HCT116 (cell line): ENCODE measurements at regions not wholly inside any gene's neighbourhood (a gene's known extent, or its start where the extent isn't known, plus 50 kb on each side); places are given as distances from the start of the nearest gene placed in this dataset.

Experiments used
- ATAC-seq: fragments of 200-7000 bp; cut with Tn5 transposase; 2 replicates; pipeline ENCODE4 v1.9.1; 2020; ENCODE audit warnings: mild to moderate bottlenecking, moderate library complexity
- BruUV-seq: library from RNA; stranded (reverse); fragments of 400-500 nt; replicated peaks from 2 replicates; lab custom pipeline; 2021; lab: Mats Ljungman, UMichigan
- CTCF ChIA-PET: fragments of 300-600 bp; sonication (Branson Sonifier 250); formaldehyde crosslinking; loops from one replicate; lab custom pipeline; 2021; ENCODE audit warnings: antibody characterized with exemption; lab: Charles Lee
- POLR2A ChIA-PET: fragments of 300-600, 350-600 bp; sonication (Branson Sonifier 250); formaldehyde crosslinking; loops from one replicate; lab custom pipeline; 2021; ENCODE audit warnings: antibody characterized with exemption; lab: Charles Lee
- RAD21 ChIA-PET, 2 experiments: fragments of 300-600 bp; sonication (Branson Sonifier 250); formaldehyde crosslinking; loops; one replicate each; lab custom pipeline; 2023; ENCODE audit warnings: low total read pairs in 2 of 2; ENCODE audit not compliant: uncharacterized antibody in 2 of 2, unreplicated experiment in 2 of 2, low non-redundant PET in 1 of 2; lab: Charles Lee
- DNase-seq: peaks from one replicate; pipeline ENCODE4 v3.0.0-alpha.2; 2010; ENCODE audit warnings: low read depth, low spot score
- H2AFZ ChIP-seq: fragments of 200-600 bp; shearing (Covaris generic), sonication (generic); 2 replicates; pipeline ENCODE4 v1.6.1; 2017; ENCODE audit warnings: low read depth, mixed run types, mixed read lengths, antibody characterized with exemption, low read length; ENCODE audit not compliant: poor library complexity, severe bottlenecking
- H3K27ac ChIP-seq: 2 replicates; pipeline ENCODE4 v1.5.1; 2012; ENCODE audit warnings: low read depth, low read length
- H3K27me3 ChIP-seq: fragments of 200-600 bp; sonication (generic); 2 replicates; pipeline ENCODE4 v1.6.1; 2016; ENCODE audit warnings: mixed run types, low read length, mixed read lengths; ENCODE audit not compliant: insufficient read depth
- H3K36me3 ChIP-seq, 2 experiments: fragments of 200-500 bp in 1 of 2; fragments of 200-600 bp in 1 of 2; sonication (Bioruptor generic) in 1 of 2; sonication (generic) in 1 of 2; 2 replicates each; pipeline versions ENCODE4 v1.5.1 to v1.6.1; 2014 to 2016; ENCODE audit warnings: low read length in 2 of 2, inconsistent platforms in 1 of 2, mixed read lengths in 1 of 2, mixed run types in 1 of 2; ENCODE audit not compliant: insufficient read depth in 2 of 2, control insufficient read depth in 1 of 2
- H3K4me1 ChIP-seq, 2 experiments: fragments of 200-600 bp in 1 of 2; sonication (generic) in 1 of 2; 2 replicates each; pipeline versions ENCODE4 v1.5.1 to v1.6.1; 2012 to 2017; ENCODE audit warnings: low read length in 2 of 2, inconsistent platforms in 1 of 2, mild to moderate bottlenecking in 1 of 2, mixed read lengths in 1 of 2, mixed run types in 1 of 2, moderate library complexity in 1 of 2; ENCODE audit not compliant: insufficient read depth in 2 of 2, control insufficient read depth in 1 of 2
- H3K4me2 ChIP-seq: fragments of 200-600 bp; sonication (generic); 2 replicates; pipeline ENCODE4 v1.6.1; 2017; ENCODE audit warnings: mixed run types, low read length, mixed read lengths
- H3K4me3 ChIP-seq, 2 experiments: fragments of 200-600 bp in 1 of 2; sonication (generic) in 1 of 2; replicated peaks in 1 of 2; 2 replicates each; pipeline ENCODE4 v1.5.1; 2011 to 2016; ENCODE audit warnings: low read length in 2 of 2, control low read depth in 1 of 2, low read depth in 1 of 2, mild to moderate bottlenecking in 1 of 2, mixed read lengths in 1 of 2, mixed run types in 1 of 2
- H3K79me2 ChIP-seq: fragments of 200-600 bp; sonication (generic); 2 replicates; pipeline ENCODE4 v1.6.1; 2017; ENCODE audit warnings: mild to moderate bottlenecking, mixed run types, low read length, moderate library complexity, mixed read lengths; ENCODE audit not compliant: insufficient read depth
- H3K9ac ChIP-seq: fragments of 200-600 bp; sonication (generic); 2 replicates; pipeline ENCODE4 v1.6.1; 2016; ENCODE audit warnings: low read length, mixed read lengths
- H3K9me2 ChIP-seq: fragments of 200-600 bp; sonication (generic), shearing (Covaris generic); 2 replicates; pipeline ENCODE4 v1.6.1; 2017; ENCODE audit warnings: mixed run types, mild to moderate bottlenecking, moderate library complexity; ENCODE audit not compliant: insufficient read depth
- H3K9me3 ChIP-seq, 2 experiments: fragments of 200-500 bp in 1 of 2; fragments of 200-600 bp in 1 of 2; sonication (Bioruptor generic) in 1 of 2; sonication (generic) in 1 of 2; 2 replicates each; pipeline ENCODE4 v1.6.1; 2014 to 2017; ENCODE audit warnings: low read length in 2 of 2, mixed read lengths in 2 of 2, inconsistent platforms in 1 of 2, low read depth in 1 of 2, mild to moderate bottlenecking in 1 of 2, mixed run types in 1 of 2, moderate library complexity in 1 of 2; ENCODE audit not compliant: control insufficient read depth in 1 of 2, insufficient read depth in 1 of 2
- H4K20me1 ChIP-seq: fragments of 200-600 bp; sonication (generic), shearing (Covaris generic); 2 replicates; pipeline ENCODE4 v1.6.1; 2017; ENCODE audit warnings: mixed run types, mild to moderate bottlenecking, moderate library complexity; ENCODE audit not compliant: insufficient read depth
- CTCF ChIP-seq, 3 experiments: fragments of 200-600 bp in 1 of 3; sonication (generic) in 1 of 3; IDR thresholded peaks in 2 of 3; conservative IDR thresholded peaks in 1 of 3; 2 replicates each; pipeline ENCODE4 v1.5.1; 2012 to 2017; ENCODE audit warnings: low read depth in 2 of 3, low read length in 2 of 3, antibody characterized with exemption in 1 of 3, borderline replicate concordance in 1 of 3, control low read depth in 1 of 3, mild to moderate bottlenecking in 1 of 3, mixed read lengths in 1 of 3, mixed run types in 1 of 3, moderate library complexity in 1 of 3; ENCODE audit not compliant: insufficient read depth in 1 of 3
- EGR1 ChIP-seq: IDR thresholded peaks from 2 replicates; pipeline ENCODE4 v1.6.1; 2012; ENCODE audit warnings: low read depth
- FOSL1 ChIP-seq: IDR thresholded peaks from 2 replicates; pipeline ENCODE4 v1.6.1; 2012; ENCODE audit warnings: low read depth
- MAX ChIP-seq: IDR thresholded peaks from 2 replicates; pipeline ENCODE4 v1.6.1; 2012
- POLR2AphosphoS5 ChIP-seq: IDR thresholded peaks from 2 replicates; pipeline ENCODE4 v1.6.1; 2011; ENCODE audit warnings: mild to moderate bottlenecking, low read depth, low read length, moderate library complexity
- SIN3A ChIP-seq: IDR thresholded peaks from 2 replicates; pipeline ENCODE4 v1.6.1; 2012; ENCODE audit warnings: low read depth
- TCF7L2 ChIP-seq: IDR thresholded peaks from 2 replicates; pipeline ENCODE4 v1.7.0; 2011; ENCODE audit warnings: borderline replicate concordance, inconsistent platforms; ENCODE audit not compliant: insufficient read depth, insufficient read length; ENCODE audit errors: extremely low read depth
- YY1 ChIP-seq: IDR thresholded peaks from 2 replicates; pipeline ENCODE4 v1.6.1; 2011; ENCODE audit warnings: low read length, low read depth, moderate library complexity, mild to moderate bottlenecking; ENCODE audit not compliant: insufficient replicate concordance; ENCODE audit errors: extremely low read depth
- ZFX ChIP-seq: fragments of 450-650 bp; IDR thresholded peaks from 2 replicates; pipeline ENCODE4 v1.6.1; 2017
- ZNF274 ChIP-seq: fragments of 200-500 bp; sonication (Bioruptor generic); IDR thresholded peaks from 2 replicates; pipeline ENCODE4 v1.6.1; 2014; ENCODE audit warnings: mild to moderate bottlenecking, low read depth, low read length, inconsistent platforms
- intact Hi-C: fragments of 100-400 bp; cut with micrococcal nuclease; formaldehyde crosslinking; loops from 2 replicates; pipeline ENCODE4 v1.10.0; 2022
- TF ChIP-seq, protein P1 (sequence below): IDR thresholded peaks from 2 replicates; pipeline ENCODE4 v1.6.1; 2011; ENCODE audit warnings: mild to moderate bottlenecking, low read length, moderate library complexity; ENCODE audit not compliant: insufficient replicate concordance; ENCODE audit errors: extremely low read depth
- TF ChIP-seq, protein P2 (sequence below): IDR thresholded peaks from 2 replicates; pipeline ENCODE4 v1.6.1; 2012; ENCODE audit warnings: low read depth

- TF ChIP-seq YY1: no peak
- no peak for TF ChIP-seq ZNF274
- no peak for TF ChIP-seq ZFX
- no peak for TF ChIP-seq POLR2AphosphoS5
- TF ChIP-seq CTCF (IDR thresholded peaks at IDR 0.05 in 2 of 3, conservative IDR thresholded peaks at IDR 0.05 in 1 of 3; ENCODE audit: borderline replicate concordance in 1 of 3, insufficient read depth in 1 of 3, low read depth in 2 of 3, low read length in 2 of 3): no peak
- no peak for TF ChIP-seq MAX
- TF ChIP-seq, protein P1, sequence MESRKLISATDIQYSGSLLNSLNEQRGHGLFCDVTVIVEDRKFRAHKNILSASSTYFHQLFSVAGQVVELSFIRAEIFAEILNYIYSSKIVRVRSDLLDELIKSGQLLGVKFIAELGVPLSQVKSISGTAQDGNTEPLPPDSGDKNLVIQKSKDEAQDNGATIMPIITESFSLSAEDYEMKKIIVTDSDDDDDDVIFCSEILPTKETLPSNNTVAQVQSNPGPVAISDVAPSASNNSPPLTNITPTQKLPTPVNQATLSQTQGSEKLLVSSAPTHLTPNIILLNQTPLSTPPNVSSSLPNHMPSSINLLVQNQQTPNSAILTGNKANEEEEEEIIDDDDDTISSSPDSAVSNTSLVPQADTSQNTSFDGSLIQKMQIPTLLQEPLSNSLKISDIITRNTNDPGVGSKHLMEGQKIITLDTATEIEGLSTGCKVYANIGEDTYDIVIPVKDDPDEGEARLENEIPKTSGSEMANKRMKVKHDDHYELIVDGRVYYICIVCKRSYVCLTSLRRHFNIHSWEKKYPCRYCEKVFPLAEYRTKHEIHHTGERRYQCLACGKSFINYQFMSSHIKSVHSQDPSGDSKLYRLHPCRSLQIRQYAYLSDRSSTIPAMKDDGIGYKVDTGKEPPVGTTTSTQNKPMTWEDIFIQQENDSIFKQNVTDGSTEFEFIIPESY: no peak
- no peak for TF ChIP-seq TCF7L2
- TF ChIP-seq, protein P2, sequence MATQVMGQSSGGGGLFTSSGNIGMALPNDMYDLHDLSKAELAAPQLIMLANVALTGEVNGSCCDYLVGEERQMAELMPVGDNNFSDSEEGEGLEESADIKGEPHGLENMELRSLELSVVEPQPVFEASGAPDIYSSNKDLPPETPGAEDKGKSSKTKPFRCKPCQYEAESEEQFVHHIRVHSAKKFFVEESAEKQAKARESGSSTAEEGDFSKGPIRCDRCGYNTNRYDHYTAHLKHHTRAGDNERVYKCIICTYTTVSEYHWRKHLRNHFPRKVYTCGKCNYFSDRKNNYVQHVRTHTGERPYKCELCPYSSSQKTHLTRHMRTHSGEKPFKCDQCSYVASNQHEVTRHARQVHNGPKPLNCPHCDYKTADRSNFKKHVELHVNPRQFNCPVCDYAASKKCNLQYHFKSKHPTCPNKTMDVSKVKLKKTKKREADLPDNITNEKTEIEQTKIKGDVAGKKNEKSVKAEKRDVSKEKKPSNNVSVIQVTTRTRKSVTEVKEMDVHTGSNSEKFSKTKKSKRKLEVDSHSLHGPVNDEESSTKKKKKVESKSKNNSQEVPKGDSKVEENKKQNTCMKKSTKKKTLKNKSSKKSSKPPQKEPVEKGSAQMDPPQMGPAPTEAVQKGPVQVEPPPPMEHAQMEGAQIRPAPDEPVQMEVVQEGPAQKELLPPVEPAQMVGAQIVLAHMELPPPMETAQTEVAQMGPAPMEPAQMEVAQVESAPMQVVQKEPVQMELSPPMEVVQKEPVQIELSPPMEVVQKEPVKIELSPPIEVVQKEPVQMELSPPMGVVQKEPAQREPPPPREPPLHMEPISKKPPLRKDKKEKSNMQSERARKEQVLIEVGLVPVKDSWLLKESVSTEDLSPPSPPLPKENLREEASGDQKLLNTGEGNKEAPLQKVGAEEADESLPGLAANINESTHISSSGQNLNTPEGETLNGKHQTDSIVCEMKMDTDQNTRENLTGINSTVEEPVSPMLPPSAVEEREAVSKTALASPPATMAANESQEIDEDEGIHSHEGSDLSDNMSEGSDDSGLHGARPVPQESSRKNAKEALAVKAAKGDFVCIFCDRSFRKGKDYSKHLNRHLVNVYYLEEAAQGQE: no peak
- no peak for TF ChIP-seq EGR1
- TF ChIP-seq FOSL1: no peak
- TF ChIP-seq SIN3A: no peak
- Histone ChIP-seq H3K79me2 (no peaks in the 10 kb centered on the region), H3K4me1 (no peaks in the 10 kb centered on the region), H3K4me3 (no peak overlapping the region), H3K4me2 (no peak overlapping the region), H3K27ac (no peak overlapping the region), H3K36me3 (no peaks in the 10 kb centered on the region), H4K20me1 (no peaks in the 10 kb centered on the region; the same call in 1 of the 2 replicates), H2AFZ (no peak overlapping the region), H3K9ac (no peak overlapping the region), H3K9me3 (no peaks in the 10 kb centered on the region), H3K9me2 (no peaks in the 10 kb centered on the region), H3K27me3 (no peaks in the 10 kb centered on the region)
- ChIA-PET POLR2A (no interaction called here), RAD21 (no interaction called here), CTCF (no interaction called here)
- intact Hi-C loops: no loop called here
- DNase-seq (no peak), ATAC-seq (no peak)
- BruUV-seq: no TSS peak
These were observed 673.9 kb upstream of the NR2F2 start for GRCh38 chr15:95656595-95656994.
